IPS-20b (cell line): ENCODE measurements at regions not wholly inside any gene's neighbourhood (a gene's known extent, or its start where the extent isn't known, plus 50 kb on each side); places are given as distances from the start of the nearest gene placed in this dataset.

ENCODE experiments used
- H3K27ac ChIP-seq: one replicate; pipeline ENCODE4 v1.5.1; 2013; ENCODE audit warnings: low read length
- H3K27me3 ChIP-seq: 2 replicates; pipeline ENCODE4 v1.6.1; 2013; ENCODE audit warnings: mild to moderate bottlenecking, low read length, inconsistent platforms; ENCODE audit not compliant: insufficient read depth
- H3K36me3 ChIP-seq: 2 replicates; pipeline ENCODE4 v1.6.1; 2013; ENCODE audit warnings: low read depth, mild to moderate bottlenecking, inconsistent platforms, low read length, moderate library complexity; ENCODE audit not compliant: insufficient read depth
- H3K4me1 ChIP-seq: 2 replicates; pipeline ENCODE4 v1.6.1; 2013; ENCODE audit warnings: mild to moderate bottlenecking, control low read depth, inconsistent platforms, low read length, moderate library complexity; ENCODE audit not compliant: insufficient read depth
- H3K4me3 ChIP-seq: 2 replicates; pipeline ENCODE4 v1.5.1; 2013; ENCODE audit warnings: mild to moderate bottlenecking, low read length, inconsistent platforms
- H3K9ac ChIP-seq: 2 replicates; pipeline ENCODE4 v1.6.1; 2013; ENCODE audit warnings: low read depth, mild to moderate bottlenecking, inconsistent platforms, low read length, moderate library complexity
- H3K9me3 ChIP-seq: 2 replicates; pipeline ENCODE4 v1.6.1; 2013; ENCODE audit warnings: mild to moderate bottlenecking, low read depth, low read length, inconsistent platforms; ENCODE audit not compliant: insufficient read depth

GRCh38 chr2:2575181-2575577 is 244.1 kb upstream of the MYT1L start:
- no peak overlapping the region for H3K4me3 ChIP-seq
- H3K36me3 ChIP-seq, result no peaks in the 10 kb centered on the region
- no peaks in the 10 kb centered on the region for H3K27me3 ChIP-seq
- H3K4me1 ChIP-seq, result no peaks in the 10 kb centered on the region
- H3K27ac ChIP-seq, result no peak overlapping the region
- H3K9me3 ChIP-seq, result peaks cover 8% of the 10 kb centered on the region; the same call in 1 of the 2 replicates
- no peak overlapping the region for H3K9ac ChIP-seq

- Histone ChIP-seq H3K4me3 (no peak overlapping the region), H3K4me1 (no peaks in the 10 kb centered on the region), H3K36me3 (no peaks in the 10 kb centered on the region), H3K27ac (no peak overlapping the region), H3K9ac (no peak overlapping the region), H3K9me3 (peaks cover 8% of the 10 kb centered on the region; the same call in 1 of the 2 replicates), H3K27me3 (no peaks in the 10 kb centered on the region)
Measured at GRCh38 chr2:2574401-2575180, 243.5 kb upstream of the MYT1L start.

DNA sequence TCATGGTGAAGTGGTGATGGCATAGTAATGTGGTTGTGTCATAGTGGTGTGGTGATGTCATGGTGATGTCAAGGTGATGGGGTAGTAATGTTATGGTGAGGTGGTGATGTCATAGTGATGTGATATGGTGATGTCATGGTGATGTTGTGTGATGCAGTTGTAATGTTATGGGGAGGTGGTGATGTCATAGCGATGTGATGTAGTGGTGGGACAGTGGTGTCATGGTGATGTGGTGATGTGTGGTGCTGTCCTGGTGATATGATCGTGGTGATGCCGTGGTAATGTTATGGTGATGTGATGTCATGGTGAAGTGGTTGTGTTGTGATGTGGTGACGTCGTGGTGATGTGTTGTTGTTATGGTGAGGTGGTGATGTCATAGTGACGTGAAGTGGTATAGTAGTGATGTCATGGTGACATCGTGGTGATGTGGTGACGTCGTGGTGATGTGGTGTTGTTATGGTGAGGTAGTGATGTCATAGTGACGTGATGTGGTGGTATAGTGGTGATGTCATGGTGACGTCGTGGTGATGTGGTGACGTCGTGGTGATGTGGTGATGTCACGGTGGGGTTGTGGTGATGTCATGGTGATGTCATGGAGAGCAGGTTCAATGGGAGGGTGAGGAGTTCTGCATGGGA is 242.7 kb upstream of the MYT1L start:
- H3K36me3 ChIP-seq, result no peaks in the 10 kb centered on the region
- no peaks in the 10 kb centered on the region for H3K4me1 ChIP-seq
- H3K4me3 ChIP-seq, result no peak overlapping the region
- H3K27me3 ChIP-seq, result no peaks in the 10 kb centered on the region
- no peak overlapping the region for H3K9ac ChIP-seq
- peaks cover 8% of the 10 kb centered on the region; the same call in 1 of the 2 replicates for H3K9me3 ChIP-seq
- H3K27ac ChIP-seq, result no peak overlapping the region

GRCh38 chr2:2573205-2573604 is 242.1 kb upstream of the MYT1L start:
- Histone ChIP-seq H3K4me3 (no peak overlapping the region), H3K9ac (no peak overlapping the region), H3K27ac (no peak overlapping the region), H3K4me1 (no peaks in the 10 kb centered on the region), H3K36me3 (no peaks in the 10 kb centered on the region), H3K9me3 (peaks cover 8% of the 10 kb centered on the region; the same call in 1 of the 2 replicates), H3K27me3 (no peaks in the 10 kb centered on the region)

DNA sequence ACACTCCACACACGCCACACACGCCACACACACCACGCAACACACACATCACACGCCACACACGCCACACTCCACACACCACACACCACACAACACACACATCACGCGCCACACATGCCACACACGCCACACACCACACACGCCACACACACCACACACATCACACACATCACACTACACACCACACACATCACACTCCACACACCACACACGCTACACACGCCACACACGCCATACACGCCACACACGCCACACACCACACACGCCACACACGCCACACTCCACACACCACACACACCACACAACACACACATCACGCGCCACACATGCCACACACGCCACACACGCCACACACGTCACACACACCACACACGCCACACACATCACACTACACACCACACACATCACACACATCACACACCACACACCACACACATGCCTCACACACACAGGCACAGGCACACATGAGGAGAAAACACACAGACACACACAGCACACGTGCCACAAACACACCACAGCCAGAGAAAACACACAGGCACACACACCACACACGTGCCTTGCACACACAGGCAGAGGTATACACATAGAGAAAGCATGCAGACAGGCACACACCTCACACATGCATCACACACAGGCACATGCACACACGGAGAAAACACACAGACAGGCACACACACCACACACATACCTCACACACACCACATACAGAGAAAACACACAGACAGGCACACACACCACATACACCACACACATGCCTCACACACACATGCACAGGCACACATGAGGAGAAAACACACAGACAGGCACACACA is 241.5 kb upstream of the MYT1L start:
- Histone ChIP-seq H3K9me3 (peaks cover 8% of the 10 kb centered on the region; the same call in 1 of the 2 replicates), H3K4me3 (no peak overlapping the region), H3K4me1 (no peaks in the 10 kb centered on the region), H3K9ac (no peak overlapping the region), H3K27ac (no peak overlapping the region), H3K27me3 (no peaks in the 10 kb centered on the region), H3K36me3 (no peaks in the 10 kb centered on the region)

GRCh38 chr2:2571301-2572150 is 240.5 kb upstream of the MYT1L start:
- Histone ChIP-seq H3K27ac (no peak overlapping the region), H3K27me3 (no peaks in the 10 kb centered on the region), H3K36me3 (no peaks in the 10 kb centered on the region), H3K4me3 (no peak overlapping the region), H3K9me3 (peaks cover 8% of the 10 kb centered on the region; the same call in 1 of the 2 replicates), H3K9ac (no peak overlapping the region), H3K4me1 (no peaks in the 10 kb centered on the region)

- Histone ChIP-seq H3K27ac (no peak overlapping the region), H3K9me3 (peaks cover 8% of the 10 kb centered on the region; the same call in 1 of the 2 replicates), H3K27me3 (no peaks in the 10 kb centered on the region), H3K36me3 (no peaks in the 10 kb centered on the region), H3K9ac (no peak overlapping the region), H3K4me3 (no peak overlapping the region), H3K4me1 (no peaks in the 10 kb centered on the region)
Measured at GRCh38 chr2:2570871-2571270, 239.8 kb upstream of the MYT1L start.

DNA sequence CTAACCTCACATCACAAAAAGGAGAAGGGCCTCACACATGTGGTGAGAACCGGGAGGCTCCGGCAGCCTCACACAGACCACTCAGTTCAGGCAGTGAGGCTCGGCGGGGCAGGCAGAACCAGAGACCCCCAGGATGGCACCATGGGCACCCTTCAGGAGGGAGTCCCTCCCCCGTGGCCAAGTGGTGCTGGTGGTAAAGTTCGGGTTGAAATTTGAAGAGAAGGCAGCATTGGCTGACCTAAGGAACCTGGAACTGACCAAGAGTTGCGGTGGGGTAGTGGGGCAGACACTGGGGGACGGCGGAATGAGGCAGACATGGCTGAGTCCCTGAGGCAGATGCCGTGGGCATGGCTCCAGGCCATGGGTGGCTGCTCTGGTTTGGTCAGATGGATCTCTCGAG is 239.3 kb upstream of the MYT1L start:
- Histone ChIP-seq H3K4me1 (no peaks in the 10 kb centered on the region), H3K9ac (no peak overlapping the region), H3K36me3 (no peaks in the 10 kb centered on the region), H3K27ac (no peak overlapping the region), H3K4me3 (no peak overlapping the region), H3K27me3 (no peaks in the 10 kb centered on the region), H3K9me3 (peaks cover 8% of the 10 kb centered on the region; the same call in 1 of the 2 replicates)

DNA sequence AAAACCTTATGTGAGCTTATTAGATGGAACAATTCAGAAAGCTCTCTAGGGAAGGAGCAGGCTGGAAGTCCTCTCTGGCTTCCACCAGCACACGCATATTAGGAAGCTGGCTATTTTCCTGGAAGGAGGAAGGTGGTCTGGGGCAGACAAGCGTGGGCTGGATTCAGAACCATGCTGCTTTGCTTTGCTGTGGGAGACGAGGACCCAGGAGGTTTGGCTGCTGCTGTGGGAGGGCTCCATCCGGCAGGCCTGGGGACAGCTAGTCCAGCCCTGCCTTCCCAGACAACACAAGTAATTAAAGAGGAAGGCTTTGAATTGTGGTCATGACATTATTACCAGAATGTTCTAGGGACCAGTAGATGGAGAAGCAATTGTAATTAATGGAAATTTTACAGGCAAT is 238.8 kb upstream of the MYT1L start:
- Histone ChIP-seq H3K9me3 (peaks cover 8% of the 10 kb centered on the region; the same call in 1 of the 2 replicates), H3K36me3 (no peaks in the 10 kb centered on the region), H3K4me1 (no peaks in the 10 kb centered on the region), H3K4me3 (no peak overlapping the region), H3K27ac (no peak overlapping the region), H3K27me3 (no peaks in the 10 kb centered on the region), H3K9ac (no peak overlapping the region)

GRCh38 chr2:2569306-2569705 is 238.2 kb upstream of the MYT1L start:
- H3K9ac ChIP-seq, result no peak overlapping the region
- H3K27ac ChIP-seq, result no peak overlapping the region
- H3K36me3 ChIP-seq, result no peaks in the 10 kb centered on the region
- peaks cover 3% of the 10 kb centered on the region; the same call in 1 of the 2 replicates for H3K4me1 ChIP-seq
- H3K27me3 ChIP-seq, result no peaks in the 10 kb centered on the region
- H3K9me3 ChIP-seq, result peaks cover 8% of the 10 kb centered on the region; the same call in 1 of the 2 replicates
- H3K4me3 ChIP-seq, result no peak overlapping the region

GRCh38 chr2:2568411-2568810 is 237.3 kb upstream of the MYT1L start:
- Histone ChIP-seq H3K9me3 (peaks cover 2% of the 10 kb centered on the region; the same call in 1 of the 2 replicates), H3K27me3 (no peaks in the 10 kb centered on the region), H3K4me1 (peaks cover 3% of the 10 kb centered on the region; the same call in 1 of the 2 replicates), H3K9ac (no peak overlapping the region), H3K27ac (no peak overlapping the region), H3K4me3 (no peak overlapping the region), H3K36me3 (no peaks in the 10 kb centered on the region)
